ENCODE measurements at regions not wholly inside any gene's neighbourhood (a gene's known extent, or its start where the extent isn't known, plus 50 kb on each side); places are given as distances from the start of the nearest gene placed in this dataset.

DNA sequence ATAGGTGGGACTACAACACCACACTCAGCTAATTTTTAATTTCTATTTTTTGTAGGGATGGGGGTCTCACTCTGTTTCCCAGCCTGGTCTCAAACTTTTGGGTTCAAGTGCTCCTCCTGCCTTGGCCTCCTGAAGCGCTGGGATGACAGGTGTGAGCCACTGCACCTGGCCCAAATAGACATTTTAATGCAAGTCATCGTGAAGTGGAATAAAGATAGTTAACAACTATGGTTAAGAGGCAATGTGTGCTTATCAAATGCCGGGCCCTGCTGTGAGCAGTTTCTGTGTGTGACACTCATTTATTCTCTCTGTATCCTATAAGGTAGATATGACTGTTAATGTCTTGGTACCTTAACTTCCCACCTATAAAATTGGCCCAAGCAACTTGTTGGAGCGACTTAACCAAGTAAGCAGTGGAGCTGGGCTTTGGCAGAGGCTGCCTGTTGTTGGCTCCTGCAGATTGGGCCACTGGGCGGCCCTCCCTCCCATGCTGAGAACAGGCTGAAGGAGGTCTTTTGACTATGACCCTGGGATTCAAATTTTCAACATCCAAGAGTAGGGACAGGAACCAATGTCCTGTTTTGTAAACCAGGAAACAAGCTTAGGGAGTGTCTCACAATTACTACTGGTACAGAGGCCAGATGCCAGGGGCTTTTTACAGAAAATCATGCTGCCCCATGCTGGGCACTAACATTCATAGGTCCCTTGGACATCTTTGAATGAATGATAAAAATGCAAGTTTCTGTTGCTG, 450.7 kb downstream of the TSHZ3 start:
- Histone ChIP-seq H3K36me3 (no peaks in the 10 kb centered on the region), H3K27ac (replicated peaks) (no peak overlapping the region), H3K4me1 (peaks cover 14% of the 10 kb centered on the region), H3K27me3 (ENCODE audit: low read depth) (no peaks in the 10 kb centered on the region), H3K9me3 (replicated peaks) (no peaks in the 10 kb centered on the region), H3K4me3 (no peak overlapping the region)
- DNase-seq, result no peak
- TF ChIP-seq, protein P1, sequence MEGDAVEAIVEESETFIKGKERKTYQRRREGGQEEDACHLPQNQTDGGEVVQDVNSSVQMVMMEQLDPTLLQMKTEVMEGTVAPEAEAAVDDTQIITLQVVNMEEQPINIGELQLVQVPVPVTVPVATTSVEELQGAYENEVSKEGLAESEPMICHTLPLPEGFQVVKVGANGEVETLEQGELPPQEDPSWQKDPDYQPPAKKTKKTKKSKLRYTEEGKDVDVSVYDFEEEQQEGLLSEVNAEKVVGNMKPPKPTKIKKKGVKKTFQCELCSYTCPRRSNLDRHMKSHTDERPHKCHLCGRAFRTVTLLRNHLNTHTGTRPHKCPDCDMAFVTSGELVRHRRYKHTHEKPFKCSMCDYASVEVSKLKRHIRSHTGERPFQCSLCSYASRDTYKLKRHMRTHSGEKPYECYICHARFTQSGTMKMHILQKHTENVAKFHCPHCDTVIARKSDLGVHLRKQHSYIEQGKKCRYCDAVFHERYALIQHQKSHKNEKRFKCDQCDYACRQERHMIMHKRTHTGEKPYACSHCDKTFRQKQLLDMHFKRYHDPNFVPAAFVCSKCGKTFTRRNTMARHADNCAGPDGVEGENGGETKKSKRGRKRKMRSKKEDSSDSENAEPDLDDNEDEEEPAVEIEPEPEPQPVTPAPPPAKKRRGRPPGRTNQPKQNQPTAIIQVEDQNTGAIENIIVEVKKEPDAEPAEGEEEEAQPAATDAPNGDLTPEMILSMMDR (IDR thresholded peaks at IDR 0.05; ENCODE audit: borderline replicate concordance), result no peak
- intact Hi-C loops (cut with micrococcal nuclease), result no loop called here

DNA sequence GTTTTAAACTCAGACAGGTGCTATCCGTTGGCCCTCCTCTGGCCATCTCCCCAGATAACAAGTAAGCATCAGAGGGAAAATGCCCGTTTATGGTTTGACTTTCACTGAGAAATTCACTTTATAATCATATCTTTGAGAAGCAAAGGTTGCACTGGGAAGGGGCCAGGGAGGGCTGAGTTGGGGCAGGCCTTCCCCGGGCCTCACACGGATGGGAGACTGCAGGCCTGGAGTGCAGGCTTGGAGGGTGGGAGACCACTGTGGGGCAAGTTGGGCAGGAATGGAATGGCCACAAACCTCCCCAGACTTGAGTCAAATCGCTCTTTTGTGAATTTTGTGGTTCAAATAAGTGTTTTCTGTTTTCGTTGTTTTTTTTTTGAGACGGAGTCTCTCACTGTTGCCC, 451.7 kb downstream of the TSHZ3 start:
- no peak overlapping the region for H3K4me3 ChIP-seq
- peaks cover 14% of the 10 kb centered on the region for H3K4me1 ChIP-seq
- no peaks in the 10 kb centered on the region for H3K27me3 ChIP-seq (ENCODE audit: low read depth)
- intact Hi-C loops (cut with micrococcal nuclease), result no loop called here
- H3K27ac ChIP-seq (replicated peaks), result no peak overlapping the region
- H3K9me3 ChIP-seq (replicated peaks), result no peaks in the 10 kb centered on the region
- H3K36me3 ChIP-seq, result no peaks in the 10 kb centered on the region
- no peak for DNase-seq
- TF ChIP-seq, protein P1 (IDR thresholded peaks at IDR 0.05; ENCODE audit: borderline replicate concordance), result no peak

DNA sequence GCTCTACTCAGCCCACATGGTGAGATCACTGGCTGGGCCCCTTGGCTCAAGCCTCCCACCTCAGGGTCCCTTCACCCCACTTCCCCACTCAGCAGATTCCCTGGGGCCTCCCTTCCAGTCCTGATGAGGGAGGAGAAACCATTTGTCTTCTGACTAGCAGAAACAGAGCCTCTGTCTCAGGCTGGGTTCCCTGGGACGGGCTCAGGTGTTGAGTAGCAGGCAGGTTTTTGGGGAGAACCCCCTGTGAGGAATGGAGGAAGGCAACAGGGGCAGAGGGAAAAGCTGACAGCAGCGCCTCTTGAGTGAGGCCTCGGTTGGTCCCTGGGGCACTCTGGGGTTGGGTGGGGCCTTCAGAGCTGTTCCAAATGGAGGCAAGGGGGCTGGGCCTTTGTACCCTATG, 452.2 kb downstream of the TSHZ3 start:
- Histone ChIP-seq H3K4me1 (peaks cover 14% of the 10 kb centered on the region), H3K27me3 (ENCODE audit: low read depth) (no peaks in the 10 kb centered on the region), H3K4me3 (no peak overlapping the region), H3K9me3 (replicated peaks) (no peaks in the 10 kb centered on the region), H3K36me3 (no peaks in the 10 kb centered on the region), H3K27ac (replicated peaks) (peak overlapping the region; percentile 48)
- TF ChIP-seq, protein P1 (IDR thresholded peaks at IDR 0.05; ENCODE audit: borderline replicate concordance), result no peak
- intact Hi-C loops (cut with micrococcal nuclease), result no loop called here
- DNase-seq, result no peak

DNA sequence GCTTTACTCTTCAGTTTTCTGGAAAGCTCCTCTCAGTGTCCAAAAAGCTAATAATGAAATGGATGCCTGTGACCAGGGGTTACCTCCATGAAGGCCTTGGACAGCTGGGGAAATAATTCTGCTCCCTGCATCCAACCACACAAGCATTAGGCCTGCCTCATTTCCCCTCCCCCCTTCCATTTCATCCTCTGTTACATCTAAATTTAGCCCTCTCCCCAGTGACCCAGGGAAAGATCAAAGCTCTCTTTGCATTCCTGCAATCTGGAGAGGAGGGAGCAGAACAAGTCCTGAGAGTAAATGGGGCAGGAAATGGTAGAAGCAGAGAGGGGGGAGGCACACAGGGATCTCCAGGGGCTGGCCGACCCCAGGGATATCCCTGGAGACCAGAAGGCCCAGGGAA, 452.7 kb downstream of the TSHZ3 start:
- intact Hi-C loops (cut with micrococcal nuclease), result no loop called here
- Histone ChIP-seq H3K36me3 (no peaks in the 10 kb centered on the region), H3K27ac (replicated peaks) (peak overlapping the region; percentile 48), H3K9me3 (replicated peaks) (no peaks in the 10 kb centered on the region), H3K4me3 (no peak overlapping the region), H3K4me1 (peaks cover 14% of the 10 kb centered on the region), H3K27me3 (ENCODE audit: low read depth) (no peaks in the 10 kb centered on the region)
- no peak for DNase-seq
- TF ChIP-seq, protein P1 (IDR thresholded peaks at IDR 0.05; ENCODE audit: borderline replicate concordance), result no peak

DNA sequence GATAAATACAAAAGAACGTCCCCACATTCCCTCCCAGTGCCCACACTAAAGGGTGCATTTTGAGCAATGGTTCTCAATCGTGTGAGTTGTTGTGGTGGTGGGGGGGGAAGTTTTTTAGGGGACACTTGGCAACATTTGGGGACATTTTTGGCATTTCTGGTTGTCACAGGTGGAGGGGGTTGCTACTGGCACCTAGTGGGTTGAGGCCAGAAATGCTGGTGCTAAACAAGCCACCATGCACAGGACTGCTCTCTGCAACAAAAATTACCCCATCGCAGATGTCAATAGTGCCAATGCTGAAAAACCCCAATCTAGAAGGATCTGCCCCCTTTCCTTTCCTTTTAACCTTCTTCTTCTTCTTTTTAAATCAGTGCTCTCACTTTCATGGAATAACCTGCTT, 453.3 kb downstream of the TSHZ3 start:
- Histone ChIP-seq H3K4me1 (peaks cover 14% of the 10 kb centered on the region), H3K4me3 (no peak overlapping the region), H3K27ac (replicated peaks) (peak overlapping the region; percentile 48), H3K36me3 (no peaks in the 10 kb centered on the region), H3K9me3 (replicated peaks) (no peaks in the 10 kb centered on the region), H3K27me3 (ENCODE audit: low read depth) (no peaks in the 10 kb centered on the region)
- TF ChIP-seq, protein P1 (IDR thresholded peaks at IDR 0.05; ENCODE audit: borderline replicate concordance), result no peak
- intact Hi-C loops (cut with micrococcal nuclease), result no loop called here
- no peak for DNase-seq

Measured in left ventricle myocardium inferior (tissue), 1 donor.